Kidney epithelial cell (primary cell): ENCODE measurements at regions not wholly inside any gene's neighbourhood (a gene's known extent, or its start where the extent isn't known, plus 50 kb on each side); places are given as distances from the start of the nearest gene placed in this dataset.

Experiments used
- DNase-seq: peaks from one replicate; pipeline ENCODE4 v3.0.0-alpha.2; 2010; ENCODE audit warnings: low read depth
- H3K27me3 ChIP-seq: 2 replicates; pipeline ENCODE4 v1.6.0; 2011; ENCODE audit warnings: low read length; ENCODE audit not compliant: control insufficient read depth, insufficient read depth
- H3K36me3 ChIP-seq: 2 replicates; pipeline ENCODE4 v1.5.1; 2011; ENCODE audit warnings: low read length; ENCODE audit not compliant: control insufficient read depth, insufficient read depth
- H3K4me3 ChIP-seq: 2 replicates; pipeline ENCODE4 v1.5.1; 2011; ENCODE audit warnings: low read depth, mild to moderate bottlenecking, control low read depth, low read length
- TF ChIP-seq, protein P1 (sequence below): IDR thresholded peaks from 2 replicates; pipeline ENCODE4 v1.5.1; 2011; ENCODE audit warnings: mild to moderate bottlenecking, moderate library complexity, low read length, control low read depth, inconsistent platforms; ENCODE audit not compliant: insufficient read depth, poor library complexity, severe bottlenecking

DNA sequence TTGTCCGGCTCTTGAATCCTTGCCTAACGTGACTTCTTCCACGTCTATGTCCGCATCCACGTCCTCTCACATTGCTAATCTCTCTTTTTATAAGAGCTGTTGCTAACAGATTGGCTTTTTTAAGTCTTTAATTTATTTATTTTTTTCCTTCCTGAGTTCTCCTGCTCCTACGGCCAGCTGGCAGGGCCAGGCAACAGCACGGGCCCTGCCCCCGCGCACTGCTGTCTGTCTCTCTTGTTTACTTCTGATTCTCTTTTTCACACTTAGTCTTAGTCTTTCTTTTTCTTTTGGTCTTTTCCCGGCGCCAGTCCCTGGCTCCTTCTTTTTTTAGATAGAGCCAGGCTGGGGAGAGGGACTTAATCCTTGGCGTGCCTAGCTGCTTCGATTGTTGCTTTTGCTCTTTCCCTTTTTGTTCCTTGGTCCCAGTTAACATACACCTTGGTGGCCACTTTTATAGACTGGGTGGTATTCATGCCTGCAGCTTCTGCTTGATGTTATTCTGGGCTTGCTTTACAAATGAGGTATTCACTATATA lies 53.2 kb upstream of the RBMX start:
- no peaks in the 10 kb centered on the region for H3K36me3 ChIP-seq
- H3K27me3 ChIP-seq: no peaks in the 10 kb centered on the region
- no peak overlapping the region for H3K4me3 ChIP-seq
- DNase-seq: no peak
- TF ChIP-seq, protein P1, sequence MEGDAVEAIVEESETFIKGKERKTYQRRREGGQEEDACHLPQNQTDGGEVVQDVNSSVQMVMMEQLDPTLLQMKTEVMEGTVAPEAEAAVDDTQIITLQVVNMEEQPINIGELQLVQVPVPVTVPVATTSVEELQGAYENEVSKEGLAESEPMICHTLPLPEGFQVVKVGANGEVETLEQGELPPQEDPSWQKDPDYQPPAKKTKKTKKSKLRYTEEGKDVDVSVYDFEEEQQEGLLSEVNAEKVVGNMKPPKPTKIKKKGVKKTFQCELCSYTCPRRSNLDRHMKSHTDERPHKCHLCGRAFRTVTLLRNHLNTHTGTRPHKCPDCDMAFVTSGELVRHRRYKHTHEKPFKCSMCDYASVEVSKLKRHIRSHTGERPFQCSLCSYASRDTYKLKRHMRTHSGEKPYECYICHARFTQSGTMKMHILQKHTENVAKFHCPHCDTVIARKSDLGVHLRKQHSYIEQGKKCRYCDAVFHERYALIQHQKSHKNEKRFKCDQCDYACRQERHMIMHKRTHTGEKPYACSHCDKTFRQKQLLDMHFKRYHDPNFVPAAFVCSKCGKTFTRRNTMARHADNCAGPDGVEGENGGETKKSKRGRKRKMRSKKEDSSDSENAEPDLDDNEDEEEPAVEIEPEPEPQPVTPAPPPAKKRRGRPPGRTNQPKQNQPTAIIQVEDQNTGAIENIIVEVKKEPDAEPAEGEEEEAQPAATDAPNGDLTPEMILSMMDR: no peak

DNA sequence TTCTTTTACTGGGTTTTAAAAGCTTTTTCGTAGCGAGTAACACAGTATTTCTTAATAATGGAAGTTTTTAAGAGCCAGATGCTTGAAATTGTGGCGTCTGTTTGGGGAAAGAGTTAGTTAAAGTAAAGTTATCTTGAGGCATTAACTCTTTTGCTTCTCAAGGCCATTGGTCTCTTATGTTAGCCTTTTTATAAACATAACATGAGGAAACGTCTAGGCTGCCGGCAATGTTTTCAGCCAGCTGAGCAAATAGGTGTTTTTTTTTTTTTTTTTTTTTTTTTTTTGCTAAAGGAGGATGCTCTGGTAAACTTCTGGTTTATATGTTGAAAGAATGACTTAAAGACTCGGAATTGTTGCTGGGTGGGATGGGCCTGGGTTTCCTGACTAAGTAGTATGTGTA lies 51.1 kb upstream of the RBMX start:
- no peaks in the 10 kb centered on the region for H3K36me3 ChIP-seq
- H3K27me3 ChIP-seq: no peaks in the 10 kb centered on the region
- DNase-seq: no peak
- H3K4me3 ChIP-seq: no peak overlapping the region
- TF ChIP-seq, protein P1: no peak
